Heart left ventricle (tissue), 13 donors: ENCODE measurements at regions not wholly inside any gene's neighbourhood (a gene's known extent, or its start where the extent isn't known, plus 50 kb on each side); places are given as distances from the start of the nearest gene placed in this dataset.

Experiments used
- CTCF ChIP-seq, 12 donors: fragments of 200-600 bp; sonication (generic) in 4 of 12; IDR thresholded peaks; one replicate each; pipeline versions ENCODE4 v1.5.0 to v1.8.0; 2018 to 2022; ENCODE audit warnings: antibody characterized with exemption in 12 of 12, mild to moderate bottlenecking in 5 of 12
- POLR2A ChIP-seq, 2 donors: fragments of 450-650 bp; IDR thresholded peaks; one replicate each; pipeline ENCODE4 v1.6.1; 2017; ENCODE audit warnings: antibody characterized with exemption in 2 of 2, mild to moderate bottlenecking in 2 of 2, moderate library complexity in 2 of 2
- donor health status: ischemic (EF 13 %, LVEDD 7.1; RV severe dilation, severe dysfunction).
- donor health status: DM: no; HTN: yes; CAD: no.
- donor health status: DM: no; HTN: no; CAD: no.
- donor health status: ischemic (EF 25% LVEDD 6.9; RV normal size, moderate dysfunction).
- donor health status: ischemic (EF 25% LVEDD 5.7; RV mildly dilated, moderate dysfunction).
- donor health status: ischemic (EF 35%, LVEDD 5.7; RV mildly dilated, moderate dysfunction).
- donor health status: nonischemic (EF 11% LVEDD 7.7; RV severe dilation, severe dysfunction).
- donor health status: DM: yes; HTN: yes; CAD: no.
- donor health status: PGD.
- donor health status: ischemic (EF 29% LVEDD 5.4; RV normal size, mild dysfunction).
- donor health status: nonischemic (EF 23%, LVEDD 6.1; RV moderate dilation, normal function).

- no peak for TF ChIP-seq CTCF (IDR thresholded peaks at IDR 0.05)
- no peak for TF ChIP-seq POLR2A (IDR thresholded peaks at IDR 0.05)
Observed at GRCh38 chr1:58842941-58843340, 59.1 kb upstream of the JUN start.
